HG03064 (cell line): ENCODE measurements at regions not wholly inside any gene's neighbourhood (a gene's known extent, or its start where the extent isn't known, plus 50 kb on each side); places are given as distances from the start of the nearest gene placed in this dataset.

Experiments used
- ATAC-seq: cut with Tn5 transposase; IDR thresholded peaks from one replicate; pipeline ENCODE4 v1.9.1; 2021; ENCODE audit warnings: low read depth; ENCODE audit not compliant: unreplicated experiment

GRCh38 chr5:96248131-96248530 lies 184.9 kb downstream of the PCSK1 start:
- no peak for ATAC-seq

GRCh38 chr5:96247708-96248107 lies 185.3 kb downstream of the PCSK1 start:
- no peak for ATAC-seq

- ATAC-seq, result no peak
Observed at GRCh38 chr5:96247097-96247701, 185.8 kb downstream of the PCSK1 start.

GRCh38 chr5:96245140-96246091 lies 187.6 kb downstream of the PCSK1 start:
- no peak for ATAC-seq

- ATAC-seq, result no peak
Observed at GRCh38 chr5:96244696-96245095, 188.4 kb downstream of the PCSK1 start.

GRCh38 chr5:96243862-96244261 lies 189.2 kb downstream of the PCSK1 start:
- ATAC-seq, result no peak

- ATAC-seq, result no peak
Observed at GRCh38 chr5:96243203-96243602, 189.8 kb downstream of the PCSK1 start.

GRCh38 chr5:96242571-96242970 lies 190.5 kb downstream of the PCSK1 start:
- ATAC-seq, result no peak

- no peak for ATAC-seq
Observed at GRCh38 chr5:96236831-96237230, 196.2 kb downstream of the PCSK1 start.

- ATAC-seq, result no peak
Observed at GRCh38 chr5:96236051-96236450, 197.0 kb downstream of the PCSK1 start.

- ATAC-seq, result no peak
Observed at GRCh38 chr5:96235008-96235910, 197.8 kb downstream of the PCSK1 start.

- ATAC-seq, result no peak
Observed at GRCh38 chr5:96232602-96233001, 200.4 kb downstream of the PCSK1 start.

GRCh38 chr5:96229188-96229587 lies 203.9 kb downstream of the PCSK1 start:
- no peak for ATAC-seq

- ATAC-seq, result no peak
Observed at GRCh38 chr5:96228408-96228807, 204.6 kb downstream of the PCSK1 start.

GRCh38 chr5:96227957-96228356 lies 205.1 kb downstream of the PCSK1 start:
- ATAC-seq, result no peak

GRCh38 chr5:96226941-96227552 lies 206.0 kb downstream of the PCSK1 start:
- no peak for ATAC-seq

GRCh38 chr5:96222129-96222528 lies 210.9 kb downstream of the PCSK1 start:
- no peak for ATAC-seq

GRCh38 chr5:96220610-96221390 lies 212.2 kb downstream of the PCSK1 start:
- ATAC-seq, result no peak

- no peak for ATAC-seq
Observed at GRCh38 chr5:96219580-96220281, 213.3 kb downstream of the PCSK1 start.
